Activated naive CD8-positive, alpha-beta T cell treated with anti-CD3 and anti-CD28 coated beads, Interleukin-2, amount 50 U/mL, for 24 hours (primary cell): ENCODE measurements at regions not wholly inside any gene's neighbourhood (a gene's known extent, or its start where the extent isn't known, plus 50 kb on each side); places are given as distances from the start of the nearest gene placed in this dataset.
A peak's percentile ranks its signal among the peaks of the same experiment; 100 is the strongest.
"Not testable (repeated sequence)": the region's sequence is repeated elsewhere in the genome, so short reads cannot be mapped to it uniquely, and the experiment has no call there.

Experiments
- ATAC-seq: fragments of 150-1000 bp; cut with Tn5 transposase; one replicate; pipeline ENCODE4 v1.10.0; 2021
- DNase-seq: peaks from one replicate; pipeline ENCODE4 v3.0.0; 2021
- H3K27ac Mint-ChIP-seq: one replicate; pipeline ENCODE4 v1.8.0; 2021; ENCODE audit warnings: mild to moderate bottlenecking, mixed read lengths
- H3K27me3 Mint-ChIP-seq: one replicate; pipeline ENCODE4 v1.8.0; 2021; ENCODE audit warnings: mixed read lengths
- H3K36me3 Mint-ChIP-seq: one replicate; pipeline ENCODE4 v1.8.0; 2021; ENCODE audit warnings: low read depth, mixed read lengths
- H3K4me1 Mint-ChIP-seq: one replicate; pipeline ENCODE4 v1.8.0; 2021; ENCODE audit warnings: mixed read lengths
- H3K4me3 Mint-ChIP-seq: one replicate; pipeline ENCODE4 v1.8.0; 2021; ENCODE audit warnings: mild to moderate bottlenecking, moderate library complexity, mixed read lengths
- H3K9me3 Mint-ChIP-seq: one replicate; pipeline ENCODE4 v1.8.0; 2021; ENCODE audit warnings: mixed read lengths

DNA sequence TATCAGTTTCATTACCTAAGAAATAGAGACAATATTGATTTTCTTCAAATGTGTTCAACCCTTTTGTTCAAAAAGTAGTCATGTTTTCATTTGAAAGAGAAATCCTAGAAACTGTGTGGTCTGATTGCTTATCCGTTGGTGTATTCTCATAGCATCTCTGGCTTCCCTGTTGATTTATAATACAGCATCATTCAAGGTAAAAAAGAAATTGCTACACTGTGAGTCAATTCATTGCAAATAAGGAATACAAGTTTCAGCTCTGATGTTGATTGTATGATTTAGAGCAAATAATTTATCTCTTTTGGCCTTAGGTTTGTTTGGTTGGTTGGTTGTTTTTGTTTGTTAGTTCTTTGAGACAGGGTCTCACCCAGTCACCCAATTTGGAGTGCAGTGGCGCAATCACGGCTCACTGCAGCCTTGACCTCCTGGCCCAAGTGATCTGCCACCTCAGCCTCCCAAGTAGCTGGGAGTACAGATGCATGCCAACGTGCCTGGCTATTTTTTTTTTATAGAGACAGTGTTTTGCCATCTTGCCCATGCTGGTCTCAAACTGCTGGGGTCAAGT is 185.5 kb upstream of the TNFAIP3 start:
- Mint-ChIP-seq H3K4me3 (no peak overlapping the region), H3K27me3 (peaks cover 7% of the 10 kb centered on the region), H3K9me3 (peaks cover 3% of the 10 kb centered on the region), H3K36me3 (no peaks in the 10 kb centered on the region), H3K4me1 (peaks cover 44% of the 10 kb centered on the region), H3K27ac (peak overlapping the region; percentile 39)
- DNase-seq, result no peak
- no peak for ATAC-seq

DNA sequence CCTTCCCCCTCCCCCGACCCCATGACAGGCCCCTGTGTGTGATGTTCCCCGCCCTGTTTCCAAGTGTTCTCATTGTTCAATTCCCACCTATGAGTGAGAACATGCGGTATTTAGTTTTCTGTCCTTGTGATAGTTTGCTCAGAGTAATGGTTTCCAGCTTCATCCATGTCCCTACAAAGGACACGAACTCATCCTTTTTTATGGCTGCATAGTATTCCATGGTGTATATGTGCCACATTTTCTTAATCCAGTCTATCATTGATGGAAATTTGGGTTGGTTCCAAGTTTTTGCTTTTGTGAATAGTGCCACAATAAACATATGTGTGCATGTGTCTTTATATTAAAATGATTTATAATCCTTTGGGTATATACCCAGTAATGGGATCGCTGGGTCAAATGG is 184.4 kb upstream of the TNFAIP3 start:
- not testable (repeated sequence) for ATAC-seq, H3K36me3 Mint-ChIP-seq, H3K27me3 Mint-ChIP-seq, H3K27ac Mint-ChIP-seq, DNase-seq, H3K4me3 Mint-ChIP-seq, H3K9me3 Mint-ChIP-seq
- peaks cover 33% of the 10 kb centered on the region for H3K4me1 Mint-ChIP-seq

DNA sequence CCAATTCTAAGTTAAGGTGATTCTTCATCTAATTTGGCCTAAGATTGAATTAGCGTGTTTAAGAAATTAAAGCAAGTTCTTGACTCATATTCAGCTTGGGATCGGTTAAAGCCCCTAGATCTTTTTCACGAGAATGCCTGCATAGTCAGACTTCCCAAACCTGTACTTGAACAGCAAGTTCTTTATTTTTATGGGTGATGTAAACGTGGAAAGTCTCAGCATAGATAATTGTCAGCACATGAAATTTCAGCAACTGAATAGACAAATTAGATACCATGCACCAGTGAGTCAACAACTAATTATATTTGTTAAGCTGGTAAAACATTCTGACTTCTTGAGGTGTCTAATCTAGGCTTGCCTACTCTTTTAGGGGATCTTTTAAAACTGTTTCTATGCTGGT is 183.1 kb upstream of the TNFAIP3 start:
- Mint-ChIP-seq H3K9me3 (peaks cover 3% of the 10 kb centered on the region), H3K4me3 (no peak overlapping the region)

DNA sequence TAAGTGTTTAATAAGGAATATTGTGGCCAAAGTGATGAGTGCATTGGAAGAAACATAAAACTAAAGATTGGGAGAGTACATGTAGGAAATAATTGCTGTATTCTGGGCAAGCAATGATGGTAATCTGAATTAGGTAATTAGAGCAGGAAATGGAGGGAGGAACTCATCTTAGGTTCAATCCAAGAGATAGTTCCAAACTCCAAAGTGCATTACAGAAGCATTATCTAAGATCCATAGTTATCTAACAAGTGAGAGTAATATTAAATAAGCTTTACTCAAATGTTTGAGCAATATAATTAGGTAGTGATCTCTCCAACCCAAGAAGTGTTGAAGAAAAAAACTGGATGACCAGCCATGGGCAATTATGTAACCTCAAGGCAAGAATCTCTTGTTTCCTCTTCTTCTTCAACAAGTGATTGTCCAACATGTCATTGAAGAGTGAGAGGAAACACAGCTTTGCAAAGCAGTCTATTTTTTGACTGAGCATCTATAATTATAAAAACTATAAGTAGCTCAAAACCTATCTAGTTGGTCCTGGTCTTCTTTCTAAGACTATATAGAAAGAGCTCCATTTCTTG is 181.2 kb upstream of the TNFAIP3 start:
- peaks cover 3% of the 10 kb centered on the region for H3K9me3 Mint-ChIP-seq
- no peaks in the 10 kb centered on the region for H3K36me3 Mint-ChIP-seq
- no peak overlapping the region for H3K4me3 Mint-ChIP-seq
- H3K27me3 Mint-ChIP-seq, result peaks cover 2% of the 10 kb centered on the region
- DNase-seq (no peak), ATAC-seq (no peak)
- H3K4me1 Mint-ChIP-seq, result peaks cover 12% of the 10 kb centered on the region
- no peak overlapping the region for H3K27ac Mint-ChIP-seq

More for the DNA sequence above, 183.1 kb upstream of the TNFAIP3 start:
- Mint-ChIP-seq H3K27me3 (peaks cover 7% of the 10 kb centered on the region), H3K27ac (no peak overlapping the region), H3K36me3 (no peaks in the 10 kb centered on the region), H3K4me1 (peaks cover 23% of the 10 kb centered on the region)
- ATAC-seq (no peak), DNase-seq (no peak)

DNA sequence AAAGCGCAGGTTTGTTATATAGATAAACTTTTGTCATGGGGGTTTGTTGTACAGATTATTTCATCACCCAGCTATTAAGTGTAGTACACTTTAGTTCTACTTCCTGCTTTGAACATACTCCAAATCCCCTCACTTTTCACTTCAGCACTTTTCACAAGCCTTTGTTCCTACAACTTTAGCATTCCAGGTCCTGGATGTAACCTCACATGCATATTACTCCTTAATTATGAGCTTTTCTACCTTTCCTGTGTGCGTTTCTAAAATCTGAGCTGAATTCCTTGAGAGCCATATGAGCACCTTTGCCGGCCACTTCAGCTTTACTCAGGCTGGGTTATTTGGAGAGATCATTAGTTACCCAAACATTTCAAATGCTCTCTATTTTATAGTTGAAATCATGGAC is 179.2 kb upstream of the TNFAIP3 start:
- no peaks in the 10 kb centered on the region for H3K36me3 Mint-ChIP-seq
- H3K27ac Mint-ChIP-seq, result no peak overlapping the region
- peaks cover 5% of the 10 kb centered on the region for H3K4me1 Mint-ChIP-seq

DNA sequence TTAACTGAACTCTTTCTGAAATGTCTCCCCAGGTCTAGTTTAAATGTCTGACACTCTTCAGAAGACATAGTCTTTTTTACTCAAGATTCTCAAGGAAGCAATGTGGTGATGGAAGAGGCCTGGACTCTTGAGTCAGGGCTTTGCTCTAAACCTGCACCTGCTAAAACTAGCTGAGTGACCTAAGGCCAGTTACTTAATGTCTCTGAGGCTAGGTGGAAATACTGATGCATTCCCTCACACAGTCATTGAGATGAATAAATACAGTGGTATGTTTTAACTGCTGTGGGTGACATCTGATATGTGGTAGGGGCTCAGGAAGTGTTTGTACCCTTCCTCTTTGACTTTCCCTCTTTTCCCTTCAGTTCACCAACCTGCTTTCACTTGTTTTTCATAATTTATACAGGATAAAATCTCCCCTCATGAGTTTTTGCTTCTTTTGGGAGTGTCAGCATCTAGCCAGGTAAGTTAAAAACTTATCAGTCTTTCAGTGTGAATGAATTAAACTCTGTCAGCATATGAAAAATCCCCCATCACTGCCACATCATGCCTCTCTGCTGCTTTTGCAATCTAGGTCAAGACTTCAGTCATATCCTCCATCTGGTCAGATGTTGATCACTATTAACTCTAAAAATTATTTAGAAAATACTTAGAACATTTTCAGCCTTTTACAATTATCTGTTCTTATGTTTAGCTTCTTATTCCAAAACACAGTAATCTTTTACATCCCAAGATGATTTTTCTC is 178.7 kb upstream of the TNFAIP3 start:
- no peaks in the 10 kb centered on the region for H3K36me3 Mint-ChIP-seq
- H3K4me1 Mint-ChIP-seq, result peaks cover 5% of the 10 kb centered on the region
- H3K27ac Mint-ChIP-seq, result no peak overlapping the region
- ATAC-seq (peak; percentile 33), DNase-seq (no peak)
- H3K4me3 Mint-ChIP-seq, result no peak overlapping the region
- H3K27me3 Mint-ChIP-seq, result peaks cover 2% of the 10 kb centered on the region
- no peaks in the 10 kb centered on the region for H3K9me3 Mint-ChIP-seq

More for the DNA sequence above, 179.2 kb upstream of the TNFAIP3 start:
- no peak overlapping the region for H3K4me3 Mint-ChIP-seq
- no peaks in the 10 kb centered on the region for H3K9me3 Mint-ChIP-seq
- no peak for DNase-seq
- no peak for ATAC-seq
- H3K27me3 Mint-ChIP-seq, result peaks cover 2% of the 10 kb centered on the region

DNA sequence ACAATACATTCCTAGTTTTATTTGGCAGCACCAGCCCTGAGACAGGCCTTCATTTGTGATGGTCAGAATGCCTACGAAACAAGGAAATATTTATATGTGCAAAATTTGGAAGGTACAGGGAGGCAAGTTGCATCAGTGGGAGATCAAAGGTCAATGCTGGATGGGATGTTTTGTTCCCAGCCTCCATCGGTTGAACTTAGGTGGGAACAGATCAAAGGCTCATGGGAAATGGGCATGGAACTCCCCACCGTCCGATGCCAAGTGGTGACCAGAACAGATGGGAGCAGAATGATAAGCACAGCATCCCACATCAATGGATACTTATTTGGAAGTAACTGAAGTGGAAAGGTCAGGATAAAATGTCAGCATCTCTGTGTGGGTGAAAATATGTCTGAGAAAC is 177.7 kb upstream of the TNFAIP3 start:
- no peak overlapping the region for H3K4me3 Mint-ChIP-seq
- H3K27me3 Mint-ChIP-seq, result peaks cover 2% of the 10 kb centered on the region
- peaks cover 5% of the 10 kb centered on the region for H3K4me1 Mint-ChIP-seq
- H3K36me3 Mint-ChIP-seq, result no peaks in the 10 kb centered on the region
- H3K9me3 Mint-ChIP-seq, result no peaks in the 10 kb centered on the region
- ATAC-seq (no peak), DNase-seq (no peak)
- H3K27ac Mint-ChIP-seq, result no peak overlapping the region

DNA sequence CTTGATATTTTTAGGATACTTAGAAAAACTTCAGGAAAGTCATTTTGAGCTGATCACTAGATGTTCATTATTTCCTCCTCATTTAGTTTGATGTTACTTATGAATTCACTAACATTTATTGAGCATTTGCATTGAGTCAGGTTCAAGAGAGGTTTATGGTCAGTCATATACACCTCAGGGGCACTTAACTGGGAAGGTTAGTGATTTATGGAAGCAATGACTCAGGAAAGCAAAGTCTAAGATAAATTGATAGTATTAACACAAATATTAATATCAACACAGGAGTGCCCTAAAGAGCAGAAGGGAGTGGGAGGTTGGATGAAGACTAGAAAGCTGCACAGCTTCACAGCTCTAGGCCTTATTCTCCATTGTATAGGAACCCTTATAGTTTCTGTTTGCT is 177.0 kb upstream of the TNFAIP3 start:
- Mint-ChIP-seq H3K4me3 (no peak overlapping the region), H3K36me3 (no peaks in the 10 kb centered on the region), H3K27ac (no peak overlapping the region), H3K27me3 (no peaks in the 10 kb centered on the region), H3K4me1 (peaks cover 5% of the 10 kb centered on the region), H3K9me3 (no peaks in the 10 kb centered on the region)
- ATAC-seq (no peak), DNase-seq (no peak)

DNA sequence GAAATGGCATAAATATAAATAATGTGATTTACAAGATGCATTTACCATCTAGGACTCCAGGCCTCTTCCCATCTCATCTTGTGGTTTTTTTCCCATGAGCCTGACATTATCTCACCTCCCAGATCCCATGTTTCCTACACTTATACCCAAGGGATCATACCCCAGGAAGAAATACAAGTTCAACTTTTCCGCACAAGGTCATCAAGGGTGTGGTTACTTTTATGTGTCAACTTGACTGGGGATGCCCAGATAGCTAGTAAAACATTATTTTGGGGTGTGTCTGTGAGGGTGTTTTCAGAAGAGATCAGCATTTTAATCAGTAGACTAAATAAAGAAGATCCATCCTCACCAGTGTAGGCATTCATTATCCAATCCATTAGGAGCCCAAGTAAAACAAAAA is 176.3 kb upstream of the TNFAIP3 start:
- Mint-ChIP-seq H3K4me3 (no peak overlapping the region), H3K36me3 (no peaks in the 10 kb centered on the region), H3K27me3 (peaks cover 5% of the 10 kb centered on the region), H3K9me3 (no peaks in the 10 kb centered on the region), H3K4me1 (peaks cover 8% of the 10 kb centered on the region), H3K27ac (no peak overlapping the region)
- ATAC-seq (no peak), DNase-seq (no peak)

DNA sequence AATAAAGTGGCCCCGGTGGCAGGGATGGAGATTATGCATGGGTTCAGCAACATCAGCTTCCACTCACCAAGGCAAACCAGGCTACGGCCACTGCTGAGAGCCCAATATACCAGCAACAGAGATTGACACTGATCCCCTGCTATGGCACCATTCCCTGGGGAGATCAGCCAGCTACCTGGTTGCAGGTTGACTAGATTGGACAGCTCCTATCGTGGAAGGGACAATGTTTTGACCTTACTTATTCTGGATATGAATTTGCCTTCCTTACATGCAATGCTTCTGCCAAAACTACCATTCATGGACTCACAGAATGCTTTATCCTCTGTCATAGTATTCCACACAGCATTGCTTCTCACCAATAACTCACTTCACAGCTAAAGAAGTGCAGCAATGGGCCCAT is 174.8 kb upstream of the TNFAIP3 start:
- Mint-ChIP-seq H3K27me3 (peaks cover 12% of the 10 kb centered on the region), H3K36me3 (no peaks in the 10 kb centered on the region), H3K27ac (no peak overlapping the region), H3K4me3 (no peak overlapping the region), H3K9me3 (no peaks in the 10 kb centered on the region), H3K4me1 (peaks cover 18% of the 10 kb centered on the region)
- ATAC-seq (no peak), DNase-seq (no peak)

DNA sequence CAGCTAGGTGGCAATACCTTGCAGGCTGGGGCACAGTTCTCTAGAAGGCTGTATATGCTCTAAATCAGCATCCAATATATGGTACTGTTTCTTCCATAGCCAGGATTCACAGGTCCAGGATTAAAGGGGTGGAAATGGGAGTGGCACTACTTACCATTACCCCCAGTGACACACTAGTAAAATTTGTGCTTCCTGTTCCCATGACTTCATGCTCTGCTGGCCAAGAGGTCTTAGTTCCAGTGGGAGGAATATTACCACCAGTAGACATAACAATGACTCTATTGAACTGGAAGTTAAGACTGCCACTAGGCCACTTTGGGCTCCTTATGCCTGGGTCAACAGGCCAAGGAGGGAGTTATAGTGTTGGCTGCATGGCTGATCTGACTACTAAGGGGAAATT is 174.3 kb upstream of the TNFAIP3 start:
- H3K4me3 Mint-ChIP-seq, result no peak overlapping the region
- DNase-seq (no peak), ATAC-seq (no peak)
- peaks cover 22% of the 10 kb centered on the region for H3K4me1 Mint-ChIP-seq
- H3K36me3 Mint-ChIP-seq, result no peaks in the 10 kb centered on the region
- no peaks in the 10 kb centered on the region for H3K9me3 Mint-ChIP-seq
- H3K27me3 Mint-ChIP-seq, result peaks cover 12% of the 10 kb centered on the region
- no peak overlapping the region for H3K27ac Mint-ChIP-seq

DNA sequence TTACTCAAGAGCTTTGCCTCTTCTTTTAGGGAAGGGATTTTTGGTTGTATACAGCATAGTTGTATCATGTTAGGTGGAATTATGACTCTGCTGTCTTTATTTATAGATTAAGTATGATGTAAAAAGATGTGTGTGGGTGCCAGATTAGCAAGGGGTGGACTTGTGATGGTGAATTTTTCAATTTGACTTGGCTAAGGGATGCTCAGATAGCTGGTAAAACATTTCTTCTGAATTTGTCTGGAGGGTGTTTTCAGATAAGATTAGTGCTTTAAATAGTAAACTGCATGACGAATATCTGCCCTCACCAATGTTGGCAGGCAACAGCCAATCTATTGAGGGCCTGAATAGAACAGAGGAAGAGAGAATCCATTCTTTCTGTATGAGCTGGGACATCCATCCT is 173.3 kb upstream of the TNFAIP3 start:
- H3K4me3 Mint-ChIP-seq, result no peak overlapping the region
- H3K36me3 Mint-ChIP-seq, result no peaks in the 10 kb centered on the region
- peaks cover 27% of the 10 kb centered on the region for H3K4me1 Mint-ChIP-seq
- no peak overlapping the region for H3K27ac Mint-ChIP-seq
- ATAC-seq (no peak), DNase-seq (no peak)
- H3K9me3 Mint-ChIP-seq, result no peaks in the 10 kb centered on the region
- peaks cover 12% of the 10 kb centered on the region for H3K27me3 Mint-ChIP-seq

DNA sequence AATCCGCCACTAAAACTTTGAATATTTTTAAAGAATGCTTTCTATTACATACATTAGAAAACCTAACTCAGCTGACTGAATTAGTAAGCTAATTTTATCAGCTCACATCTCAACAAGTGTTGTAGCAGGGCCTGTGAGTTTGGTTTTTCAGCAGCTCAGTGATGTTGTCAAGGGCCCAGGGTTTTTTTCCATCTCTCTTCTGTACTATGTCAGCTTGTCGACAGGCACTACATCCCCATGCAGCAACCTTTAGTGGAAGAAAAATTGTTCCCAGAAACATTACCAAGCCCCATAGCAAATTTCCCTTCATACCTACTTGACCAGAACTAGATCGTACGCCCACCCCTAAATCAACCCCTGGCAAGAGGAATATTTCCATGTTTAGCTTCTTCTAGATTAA is 170.3 kb upstream of the TNFAIP3 start:
- H3K9me3 Mint-ChIP-seq, result no peaks in the 10 kb centered on the region
- H3K4me3 Mint-ChIP-seq, result no peak overlapping the region
- peaks cover 55% of the 10 kb centered on the region for H3K4me1 Mint-ChIP-seq

DNA sequence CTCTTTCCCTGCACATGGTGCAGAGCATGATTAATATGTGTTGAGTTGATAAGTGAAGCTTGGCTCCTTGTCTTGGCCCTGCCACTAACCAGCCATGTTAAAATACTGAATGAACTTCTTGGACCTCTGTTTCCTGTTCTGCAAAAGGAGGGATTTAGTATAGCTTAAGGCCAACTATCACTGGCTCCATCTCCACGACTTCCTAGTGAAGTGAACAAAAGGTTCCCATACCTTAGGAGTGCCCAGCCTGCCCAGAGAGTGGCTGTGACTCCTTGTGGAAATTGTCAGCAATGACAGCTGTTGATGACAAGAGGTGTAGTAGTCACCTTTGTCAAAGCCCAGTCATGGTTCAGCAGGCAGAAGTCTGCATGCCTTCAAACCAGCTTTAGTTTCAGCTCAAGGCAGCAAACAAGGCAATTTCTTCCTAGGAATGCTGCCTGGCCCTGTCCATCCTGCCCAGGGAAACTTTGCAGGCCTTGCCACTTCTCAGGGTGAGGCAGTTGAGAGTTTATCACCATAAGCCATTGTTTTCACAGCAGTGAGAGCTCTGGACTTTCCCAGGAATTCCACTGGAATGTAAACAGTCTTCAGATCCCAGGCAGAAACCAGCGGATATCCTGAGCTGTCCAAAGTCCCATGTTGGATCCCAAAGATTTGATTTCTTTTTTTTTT is 169.7 kb upstream of the TNFAIP3 start:
- peak; percentile 52 for ATAC-seq
- H3K27ac Mint-ChIP-seq, result peak overlapping the region; percentile 37
- H3K4me1 Mint-ChIP-seq, result peaks cover 56% of the 10 kb centered on the region
- H3K36me3 Mint-ChIP-seq, result no peaks in the 10 kb centered on the region
- H3K9me3 Mint-ChIP-seq, result no peaks in the 10 kb centered on the region
- H3K4me3 Mint-ChIP-seq, result no peak overlapping the region
- H3K27me3 Mint-ChIP-seq, result peaks cover 12% of the 10 kb centered on the region
- no peak for DNase-seq

More for the DNA sequence above, 170.3 kb upstream of the TNFAIP3 start:
- H3K36me3 Mint-ChIP-seq, result no peaks in the 10 kb centered on the region
- peaks cover 12% of the 10 kb centered on the region for H3K27me3 Mint-ChIP-seq
- peak overlapping the region; percentile 37 for H3K27ac Mint-ChIP-seq
- ATAC-seq, result no peak
- no peak for DNase-seq

DNA sequence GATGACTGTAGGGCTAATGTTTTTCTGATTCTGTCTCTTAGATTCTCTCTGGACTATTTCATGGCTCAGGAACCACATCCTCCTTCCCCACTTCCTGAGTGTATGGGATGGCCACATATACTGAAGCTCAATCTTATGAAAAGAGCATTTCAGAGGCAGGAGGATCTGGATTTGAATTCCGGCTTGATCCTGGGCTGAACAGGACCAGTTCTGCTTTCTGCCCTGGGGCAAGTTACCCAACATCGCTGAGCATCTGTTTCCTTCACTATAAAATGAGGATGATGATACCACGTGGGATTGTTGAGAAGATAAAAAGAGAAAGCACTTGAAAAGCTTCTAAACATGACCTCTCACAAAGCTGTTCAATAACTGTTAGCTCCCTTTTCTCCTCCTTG is 168.4 kb upstream of the TNFAIP3 start:
- H3K36me3 Mint-ChIP-seq, result no peaks in the 10 kb centered on the region
- H3K27ac Mint-ChIP-seq, result peak overlapping the region; percentile 97
- DNase-seq, result no peak
- peak overlapping the region; percentile 64 for H3K4me3 Mint-ChIP-seq
- ATAC-seq, result no peak
- peaks cover 61% of the 10 kb centered on the region for H3K4me1 Mint-ChIP-seq
- H3K9me3 Mint-ChIP-seq, result no peaks in the 10 kb centered on the region
- peaks cover 12% of the 10 kb centered on the region for H3K27me3 Mint-ChIP-seq
